Fibroblast of lung (primary cell): ENCODE measurements at regions not wholly inside any gene's neighbourhood (a gene's known extent, or its start where the extent isn't known, plus 50 kb on each side); places are given as distances from the start of the nearest gene placed in this dataset.

Source experiments
- DNase-seq, 2 donors: peaks; one replicate each; pipeline versions ENCODE4 v3.0.0 to v3.0.0-alpha.2; 2010; ENCODE audit warnings: low read depth in 2 of 2
- H2AFZ ChIP-seq: 2 replicates; pipeline ENCODE4 v1.5.1; 2012; ENCODE audit warnings: low read length, control low read depth, inconsistent platforms
- H3K27ac ChIP-seq: 2 replicates; pipeline ENCODE4 v1.5.1; 2011; ENCODE audit warnings: low read length, control low read depth; ENCODE audit not compliant: insufficient read depth
- H3K27me3 ChIP-seq: 2 replicates; pipeline ENCODE4 v1.5.1; 2011; ENCODE audit warnings: mild to moderate bottlenecking, low read length; ENCODE audit not compliant: control insufficient read depth, insufficient read depth
- H3K36me3 ChIP-seq: 2 replicates; pipeline ENCODE4 v1.5.1; 2011; ENCODE audit warnings: low read length; ENCODE audit not compliant: control insufficient read depth, insufficient read depth
- H3K4me1 ChIP-seq: 2 replicates; pipeline ENCODE4 v1.5.1; 2011; ENCODE audit warnings: low read length; ENCODE audit not compliant: control insufficient read depth, insufficient read depth; ENCODE audit errors: extremely low read depth
- H3K4me2 ChIP-seq: 2 replicates; pipeline ENCODE4 v1.5.1; 2011; ENCODE audit warnings: low read length, control low read depth; ENCODE audit not compliant: insufficient read depth; ENCODE audit errors: extremely low read depth
- H3K4me3 ChIP-seq, 4 experiments: fragments of 200-600 bp in 1 of 4; sonication (generic) in 1 of 4; replicated peaks in 1 of 4; 2 replicates each; pipeline ENCODE4 v1.5.1; 2011 to 2016; ENCODE audit warnings: low read length in 4 of 4, low read depth in 3 of 4, mild to moderate bottlenecking in 3 of 4, control low read depth in 2 of 4, inconsistent platforms in 1 of 4, mixed read lengths in 1 of 4; ENCODE audit not compliant: insufficient read depth in 1 of 4; ENCODE audit errors: control extremely low read depth in 1 of 4
- H3K79me2 ChIP-seq: 2 replicates; pipeline ENCODE4 v1.5.1; 2012; ENCODE audit warnings: mild to moderate bottlenecking, low read length, inconsistent platforms; ENCODE audit not compliant: control insufficient read depth, insufficient read depth
- H3K9ac ChIP-seq: 2 replicates; pipeline ENCODE4 v1.5.1; 2011; ENCODE audit warnings: mild to moderate bottlenecking, low read length, control low read depth; ENCODE audit not compliant: insufficient read depth
- H3K9me3 ChIP-seq: 2 replicates; pipeline ENCODE4 v1.5.1; 2012; ENCODE audit warnings: low read depth, low read length; ENCODE audit not compliant: control insufficient read depth, insufficient read depth
- H4K20me1 ChIP-seq: 2 replicates; pipeline ENCODE4 v1.5.1; 2011; ENCODE audit warnings: low read length; ENCODE audit not compliant: control insufficient read depth, insufficient read depth; ENCODE audit errors: extremely low read depth
- CTCF ChIP-seq, 2 donors: IDR thresholded peaks in 1 of 2; conservative IDR thresholded peaks in 1 of 2; 1 replicate in 1 of 2; 2 replicates in 1 of 2; pipeline ENCODE4 v1.5.1; 2011 to 2012; ENCODE audit warnings: low read length in 2 of 2, control low read depth in 1 of 2, inconsistent platforms in 1 of 2, low read depth in 1 of 2, mild to moderate bottlenecking in 1 of 2
- EZH2 ChIP-seq: IDR thresholded peaks from 2 replicates; pipeline ENCODE4 v1.5.1; 2012; ENCODE audit warnings: low read length, control low read depth, mild to moderate bottlenecking; ENCODE audit errors: missing control alignments

- TF ChIP-seq EZH2 = no peak
- TF ChIP-seq CTCF (conservative IDR thresholded peaks at IDR 0.05 in 1 of 2, IDR thresholded peaks at IDR 0.05 in 1 of 2; ENCODE audit: low read depth in 1 of 2, low read length in 2 of 2) = no peak
- no peak overlapping the region for H2AFZ ChIP-seq
- no peaks in the 10 kb centered on the region for H4K20me1 ChIP-seq
- H3K9ac ChIP-seq = no peak overlapping the region
- no peaks in the 10 kb centered on the region for H3K4me1 ChIP-seq
- no peak for DNase-seq
- H3K27me3 ChIP-seq = no peaks in the 10 kb centered on the region
- no peak overlapping the region for H3K27ac ChIP-seq
- no peaks in the 10 kb centered on the region for H3K36me3 ChIP-seq
- no peak overlapping the region for H3K4me3 ChIP-seq
- H3K79me2 ChIP-seq = no peaks in the 10 kb centered on the region
- H3K4me2 ChIP-seq = no peak overlapping the region
- no peaks in the 10 kb centered on the region for H3K9me3 ChIP-seq
These were observed 285.9 kb upstream of the PPARGC1A start for GRCh38 chr4:24175707-24176106.

- DNase-seq = peak; percentile 25 to 43
- no peak overlapping the region for H3K9ac ChIP-seq
- no peak overlapping the region for H3K27ac ChIP-seq
These were observed 284.8 kb upstream of the PPARGC1A start for GRCh38 chr4:24174602-24175001.

DNA sequence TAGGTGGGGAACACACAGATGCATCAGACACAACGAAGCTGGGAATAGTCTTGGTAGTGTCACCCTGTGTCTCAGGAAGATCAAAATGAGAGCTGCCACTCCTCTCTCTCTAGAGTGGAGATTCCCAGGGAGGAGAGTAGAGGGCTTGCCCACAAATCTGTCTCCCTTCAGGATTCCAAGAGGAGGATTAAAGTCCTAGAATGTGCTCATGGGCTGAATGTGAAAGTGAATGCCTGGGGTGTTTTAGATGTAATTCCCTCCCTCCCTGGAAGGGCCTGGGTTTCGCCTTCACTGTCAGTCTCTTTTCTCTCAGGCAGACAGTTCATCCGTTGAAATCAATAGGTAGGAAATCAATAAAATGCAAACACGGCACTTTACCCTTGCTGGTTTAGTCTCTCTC, 282.6 kb upstream of the PPARGC1A start:
- H3K27ac ChIP-seq = no peak overlapping the region
- H3K36me3 ChIP-seq = no peaks in the 10 kb centered on the region

More at GRCh38 chr4:24174602-24175001, 284.8 kb upstream of the PPARGC1A start:
- H3K27me3 ChIP-seq = no peaks in the 10 kb centered on the region
- no peaks in the 10 kb centered on the region for H3K4me1 ChIP-seq
- no peak for TF ChIP-seq EZH2
- no peak for TF ChIP-seq CTCF (conservative IDR thresholded peaks at IDR 0.05 in 1 of 2, IDR thresholded peaks at IDR 0.05 in 1 of 2; ENCODE audit: low read depth in 1 of 2, low read length in 2 of 2)
- H2AFZ ChIP-seq = no peak overlapping the region
- H3K4me2 ChIP-seq = no peak overlapping the region
- no peaks in the 10 kb centered on the region for H4K20me1 ChIP-seq
- no peaks in the 10 kb centered on the region for H3K36me3 ChIP-seq
- no peak overlapping the region for H3K4me3 ChIP-seq
- no peaks in the 10 kb centered on the region for H3K9me3 ChIP-seq
- no peaks in the 10 kb centered on the region for H3K79me2 ChIP-seq

More for the DNA sequence above, 282.6 kb upstream of the PPARGC1A start:
- no peaks in the 10 kb centered on the region for H3K27me3 ChIP-seq
- no peaks in the 10 kb centered on the region for H3K4me1 ChIP-seq
- H3K9ac ChIP-seq = no peak overlapping the region
- DNase-seq = no peak
- no peak overlapping the region for H3K4me3 ChIP-seq
- no peaks in the 10 kb centered on the region for H3K79me2 ChIP-seq
- no peak for TF ChIP-seq CTCF (conservative IDR thresholded peaks at IDR 0.05 in 1 of 2, IDR thresholded peaks at IDR 0.05 in 1 of 2; ENCODE audit: low read depth in 1 of 2, low read length in 2 of 2)
- TF ChIP-seq EZH2 = no peak
- no peaks in the 10 kb centered on the region for H3K9me3 ChIP-seq
- no peaks in the 10 kb centered on the region for H4K20me1 ChIP-seq
- H3K4me2 ChIP-seq = no peak overlapping the region
- H2AFZ ChIP-seq = no peak overlapping the region
